AG10803 (cell line): ENCODE measurements at regions not wholly inside any gene's neighbourhood (a gene's known extent, or its start where the extent isn't known, plus 50 kb on each side); places are given as distances from the start of the nearest gene placed in this dataset.

Source experiments
- DNase-seq: peaks from one replicate; pipeline ENCODE4 v3.0.0; 2010; ENCODE audit warnings: low read depth
- H3K4me3 ChIP-seq: 2 replicates; pipeline ENCODE4 v1.5.1; 2011; ENCODE audit warnings: mild to moderate bottlenecking, low read length, control low read depth
- CTCF ChIP-seq: conservative IDR thresholded peaks from 2 replicates; pipeline ENCODE4 v1.5.1; 2011; ENCODE audit warnings: mild to moderate bottlenecking, low read length, control low read depth, inconsistent platforms

GRCh38 chr2:123200035-123200434 lies 825.1 kb upstream of the CNTNAP5 start:
- H3K4me3 ChIP-seq = no peak overlapping the region
- no peak for DNase-seq
- no peak for TF ChIP-seq CTCF

- no peak for TF ChIP-seq CTCF
- no peak for DNase-seq
- no peak overlapping the region for H3K4me3 ChIP-seq
Measured at GRCh38 chr2:123207245-123207644, 817.8 kb upstream of the CNTNAP5 start.

- TF ChIP-seq CTCF = no peak
- DNase-seq = no peak
- H3K4me3 ChIP-seq = no peak overlapping the region
Measured at GRCh38 chr2:123209202-123209601, 815.9 kb upstream of the CNTNAP5 start.

GRCh38 chr2:123211181-123211580 lies 813.9 kb upstream of the CNTNAP5 start:
- TF ChIP-seq CTCF = no peak
- no peak overlapping the region for H3K4me3 ChIP-seq
- DNase-seq = no peak

GRCh38 chr2:123245156-123245555 lies 779.9 kb upstream of the CNTNAP5 start:
- H3K4me3 ChIP-seq = no peak overlapping the region
- TF ChIP-seq CTCF = no peak
- no peak for DNase-seq

- no peak for DNase-seq
- no peak overlapping the region for H3K4me3 ChIP-seq
- no peak for TF ChIP-seq CTCF
Measured at GRCh38 chr2:123258877-123259539, 766.1 kb upstream of the CNTNAP5 start.

GRCh38 chr2:123262856-123263255 lies 762.2 kb upstream of the CNTNAP5 start:
- DNase-seq = no peak
- TF ChIP-seq CTCF = no peak

More at GRCh38 chr2:123262856-123263255, 762.2 kb upstream of the CNTNAP5 start:
- H3K4me3 ChIP-seq = no peak overlapping the region
